Bone marrow (tissue), 2 donors: ENCODE measurements at regions not wholly inside any gene's neighbourhood (a gene's known extent, or its start where the extent isn't known, plus 50 kb on each side); places are given as distances from the start of the nearest gene placed in this dataset.

Experiments used
- DNase-seq, 2 donors: peaks; one replicate each; lab custom pipeline; 2025; lab: John Stamatoyannopoulos, UW

GRCh38 chr9:14428781-14429230, 114.9 kb upstream of the NFIB start:
- DNase-seq: peak in 1 of 2 donors; percentile 2

DNA sequence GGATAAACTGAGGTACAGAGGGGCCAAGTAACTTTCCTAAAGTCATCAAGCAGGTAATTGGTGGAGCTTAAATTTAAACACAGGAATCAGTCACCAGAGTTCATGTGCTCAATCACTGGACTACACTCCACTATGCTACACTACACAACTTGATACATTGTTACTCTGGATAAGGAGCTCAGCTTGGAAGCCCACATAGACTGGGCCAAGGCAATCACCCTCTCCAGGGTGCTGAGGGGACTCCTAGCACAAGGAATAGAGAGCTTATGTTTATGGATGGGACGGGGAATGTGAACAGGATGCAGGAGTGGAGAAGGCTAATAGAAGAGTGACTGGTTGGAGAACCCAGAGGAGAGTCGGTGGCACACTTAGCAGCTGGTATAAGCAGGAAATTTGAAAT, 113.5 kb upstream of the NFIB start:
- no peak for DNase-seq

DNA sequence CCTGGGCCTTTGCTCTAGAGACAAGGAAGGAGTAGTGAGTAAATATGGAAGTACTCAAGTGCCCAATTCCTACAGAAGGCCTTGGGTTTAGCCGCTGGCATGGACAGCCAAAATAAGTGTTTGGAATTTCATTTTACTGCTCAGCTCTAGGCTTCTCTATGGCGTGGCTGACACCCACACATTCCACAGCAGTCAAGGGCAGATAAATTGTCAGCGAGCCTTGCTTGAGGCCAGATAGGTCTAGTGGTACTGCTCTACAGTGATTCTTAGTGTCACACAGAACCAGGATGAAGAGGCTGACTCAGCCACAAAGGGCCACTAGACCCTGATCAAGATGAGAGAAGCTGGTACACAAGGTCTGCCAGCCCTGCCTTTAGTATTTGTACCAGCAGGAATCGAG, 111.0 kb upstream of the NFIB start:
- no peak for DNase-seq

DNA sequence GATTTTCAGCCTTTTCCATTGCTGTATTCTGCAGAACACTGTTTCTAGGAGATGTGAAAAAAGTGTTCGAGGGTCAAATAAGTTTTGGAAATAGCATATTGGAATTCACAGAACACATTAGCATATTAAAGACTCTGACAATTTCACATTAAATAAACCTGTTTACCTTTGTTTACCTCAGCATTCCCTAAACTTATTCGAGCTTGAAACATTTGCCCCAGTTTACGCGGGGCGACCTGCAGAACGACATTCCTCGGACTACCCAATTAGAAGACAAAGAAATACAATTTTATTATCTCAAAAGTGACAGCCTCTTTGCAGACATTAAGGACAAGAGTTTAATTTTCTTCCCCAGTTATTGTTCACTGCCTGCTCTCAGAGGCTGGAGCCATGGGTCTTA, 110.3 kb upstream of the NFIB start:
- no peak for DNase-seq

GRCh38 chr9:14423815-14424261, 109.9 kb upstream of the NFIB start:
- DNase-seq: no peak

DNA sequence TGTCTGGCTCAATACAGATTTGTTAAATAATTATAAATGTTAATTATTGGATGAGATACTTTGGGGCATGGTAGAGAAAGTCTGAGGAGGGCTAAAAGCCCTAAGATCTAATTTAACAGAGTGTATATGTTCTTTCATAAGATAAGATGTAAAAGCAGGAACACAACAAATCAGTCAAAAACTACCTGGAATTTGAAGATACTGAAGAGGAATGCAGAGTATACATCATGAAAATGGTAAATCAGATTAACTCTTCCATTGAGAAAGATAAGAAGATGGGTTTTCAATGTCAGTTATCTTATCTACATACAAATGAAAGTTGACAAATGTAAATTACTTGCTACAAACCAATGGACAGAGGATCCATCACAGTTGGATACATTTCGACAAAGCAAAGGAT, 107.3 kb upstream of the NFIB start:
- no peak for DNase-seq

DNA sequence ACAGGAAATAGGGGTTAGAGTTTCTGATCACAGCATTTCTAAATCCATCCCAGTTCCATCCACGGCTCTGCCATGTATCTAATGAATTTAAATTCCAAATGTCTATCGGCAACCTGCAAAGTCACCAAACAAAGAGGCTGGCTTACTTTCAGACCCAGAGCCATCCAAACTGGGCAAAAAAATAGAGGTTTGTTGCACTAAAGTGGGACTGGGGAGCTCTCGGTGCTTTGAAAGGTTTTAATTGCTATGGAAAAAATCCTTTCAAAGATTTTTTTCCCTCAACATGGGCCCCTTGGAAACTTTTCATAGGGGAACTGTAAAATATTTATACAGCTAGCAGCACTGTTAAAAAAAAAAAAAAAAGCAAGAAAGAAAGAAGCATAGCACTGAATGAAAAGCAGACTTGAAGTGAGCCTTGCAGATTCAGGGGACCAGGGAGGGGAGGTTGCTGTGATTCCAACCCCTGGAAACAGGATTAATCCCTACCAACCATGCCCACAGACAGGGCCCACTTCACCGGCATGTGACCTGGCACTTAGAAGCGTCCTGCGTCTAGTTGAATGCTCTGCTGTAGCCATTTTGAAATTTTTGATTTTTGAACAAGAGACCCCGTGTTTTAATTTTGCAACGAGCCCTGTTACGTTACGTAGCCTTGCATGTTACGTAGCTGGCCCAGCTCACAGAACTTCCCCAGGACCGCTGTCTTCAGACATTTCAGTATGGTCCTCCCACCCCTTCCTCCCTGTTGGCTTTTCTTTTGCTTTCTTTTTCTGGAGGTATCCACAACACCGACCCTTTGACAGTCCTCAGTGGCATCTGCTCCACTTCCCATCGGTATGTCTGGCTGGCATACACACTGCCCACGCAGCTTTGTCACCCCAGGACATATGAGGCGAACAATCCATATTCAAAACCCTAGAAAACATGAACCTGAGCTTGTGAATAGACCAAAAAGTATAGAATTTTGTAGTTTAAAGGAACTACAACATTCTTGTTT, 105.3 kb upstream of the NFIB start:
- no peak for DNase-seq

DNA sequence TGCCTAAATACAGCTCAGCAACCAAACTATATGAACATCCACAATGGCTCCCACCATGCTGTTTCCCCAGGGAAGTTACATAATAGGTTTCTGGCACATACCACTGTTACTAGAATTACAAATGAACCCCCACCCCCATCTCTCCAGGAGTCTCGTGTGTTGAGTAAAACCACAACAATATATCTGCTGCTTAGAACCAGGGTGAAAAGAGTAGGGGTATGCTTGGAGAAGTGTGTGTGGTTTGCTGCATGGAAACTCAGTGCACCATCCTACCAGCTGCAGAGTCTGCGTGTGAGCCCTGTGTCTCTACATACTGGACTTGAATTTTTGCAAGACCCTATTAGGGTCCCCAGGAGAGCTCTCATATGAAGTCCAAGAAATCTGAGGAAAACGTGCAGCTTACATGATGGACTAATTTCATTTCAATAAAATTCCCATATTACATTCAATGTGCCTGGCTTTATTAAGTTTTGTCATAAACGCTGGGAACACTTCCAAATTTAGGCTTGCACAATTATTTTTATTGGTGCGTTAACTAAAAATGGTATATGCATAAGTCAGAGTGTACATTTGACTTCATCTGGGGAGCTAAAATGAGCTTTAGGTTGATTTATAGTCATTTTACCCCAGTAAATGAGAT, 104.5 kb upstream of the NFIB start:
- no peak for DNase-seq

DNA sequence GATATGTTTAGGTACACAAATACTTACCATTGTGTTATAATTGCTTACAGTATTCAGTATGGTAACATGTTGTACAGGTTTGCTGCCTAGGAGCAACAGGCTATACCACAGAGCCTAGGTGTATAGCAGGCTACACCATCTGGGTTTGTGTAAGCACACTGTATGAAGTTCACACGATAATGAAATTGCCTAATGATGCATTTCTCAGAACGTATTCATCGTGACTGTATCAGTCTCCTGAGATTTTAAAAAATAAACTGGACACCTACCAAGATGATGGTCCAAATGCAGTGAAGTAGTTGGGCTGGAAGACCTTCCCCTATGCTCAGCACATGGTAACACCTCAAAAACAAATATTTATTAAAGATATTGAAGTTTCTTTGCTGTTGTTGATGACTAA, 103.3 kb upstream of the NFIB start:
- DNase-seq: no peak

DNA sequence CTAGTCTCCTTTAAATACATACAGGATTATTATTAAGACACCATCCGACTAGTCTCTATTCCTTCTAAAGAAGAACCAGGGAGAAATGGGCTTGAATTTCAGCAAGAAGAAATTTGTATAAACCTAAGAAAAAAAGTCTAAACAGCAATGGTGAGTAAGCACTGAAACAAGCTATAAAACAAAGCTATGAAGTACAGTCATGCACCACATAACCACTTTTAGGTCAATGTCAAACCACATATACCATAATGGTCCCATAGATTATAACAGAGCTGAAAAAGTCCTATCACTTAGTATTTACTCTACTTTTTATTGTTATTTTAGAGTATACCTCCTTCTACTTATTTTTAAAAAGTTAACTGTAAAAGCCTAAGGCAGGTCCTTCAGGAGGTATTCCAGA, 102.0 kb upstream of the NFIB start:
- DNase-seq: no peak

- no peak for DNase-seq
Observed at GRCh38 chr9:14413812-14414211, 99.9 kb upstream of the NFIB start.

DNA sequence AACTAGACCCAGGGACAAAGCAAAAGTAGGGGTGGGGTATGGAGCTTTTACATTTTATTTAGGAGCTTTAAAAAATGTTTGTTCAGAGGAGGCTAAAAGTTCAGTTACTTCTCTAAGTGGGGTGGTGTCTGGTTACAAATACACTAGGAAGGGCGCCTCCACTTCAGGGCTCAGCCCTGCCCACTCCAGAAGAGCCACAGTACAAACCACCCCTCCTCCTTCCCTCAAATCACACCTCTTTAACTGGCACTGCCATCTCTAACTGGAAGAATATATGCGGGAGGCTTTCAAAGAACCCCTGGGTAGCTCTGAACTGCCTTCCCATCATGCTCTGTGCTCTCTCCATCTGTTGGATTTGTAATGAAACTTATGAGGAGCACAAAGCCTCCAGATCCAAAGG, 98.8 kb upstream of the NFIB start:
- DNase-seq: no peak

DNA sequence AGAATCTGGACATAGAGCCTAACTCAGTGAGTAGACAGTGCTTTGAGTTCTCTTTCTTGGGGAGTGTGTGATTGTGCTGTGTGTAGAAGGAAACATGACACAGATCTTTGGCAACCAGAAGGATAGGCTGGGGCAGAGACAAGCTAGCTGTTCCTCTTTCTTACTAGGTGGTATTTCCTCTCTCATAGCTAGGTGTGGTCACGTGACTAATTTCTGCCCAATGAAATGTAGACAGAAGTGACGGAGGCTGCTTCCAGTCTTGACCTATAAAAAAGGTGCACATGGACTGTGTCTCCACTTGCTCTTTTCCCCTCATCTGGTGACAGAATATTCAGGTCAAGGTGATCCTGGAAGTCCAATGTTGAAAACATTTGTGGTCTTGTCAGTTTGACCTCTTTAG, 92.5 kb upstream of the NFIB start:
- no peak for DNase-seq

- no peak for DNase-seq
Observed at GRCh38 chr9:14405176-14405706, 91.3 kb upstream of the NFIB start.

DNA sequence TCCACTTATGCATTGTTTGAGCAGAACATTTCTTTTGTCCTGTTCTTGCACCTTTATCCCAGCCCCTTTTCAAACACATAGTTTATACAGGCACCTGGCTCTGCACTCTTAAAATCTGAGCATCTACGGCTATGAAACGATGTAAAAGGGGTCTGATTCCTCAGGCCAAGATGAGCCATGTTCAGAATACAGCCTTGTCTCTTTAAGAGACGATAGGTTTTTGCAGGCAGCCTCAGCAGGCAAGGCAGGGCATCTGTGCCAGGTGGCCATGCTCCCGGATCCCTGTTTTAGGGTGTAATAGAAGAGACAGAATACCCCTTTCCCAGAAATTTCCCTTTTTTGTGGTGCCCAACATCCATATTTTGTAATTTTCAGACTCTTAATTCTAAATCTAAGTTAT, 89.1 kb upstream of the NFIB start:
- no peak for DNase-seq

- DNase-seq: no peak
Observed at GRCh38 chr9:14402583-14402982, 88.6 kb upstream of the NFIB start.

DNA sequence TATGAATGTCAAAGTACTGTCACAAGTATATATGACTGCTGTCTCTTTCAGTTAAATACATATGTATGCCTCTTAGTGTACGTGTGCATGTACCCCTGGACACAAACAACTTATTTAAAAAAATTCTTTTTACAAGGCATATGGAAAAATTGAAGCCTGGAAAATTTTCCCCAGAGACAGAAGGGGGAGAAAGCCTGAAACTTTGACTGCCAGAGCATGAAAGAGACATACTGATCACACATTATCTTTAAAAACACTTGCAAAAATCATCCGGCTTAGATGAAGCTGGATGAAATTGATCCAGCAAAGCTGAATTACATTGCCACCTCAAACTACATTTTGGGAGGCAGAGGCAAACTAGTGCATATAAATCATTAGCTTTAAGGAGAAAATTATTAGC, 88.0 kb upstream of the NFIB start:
- no peak for DNase-seq

DNA sequence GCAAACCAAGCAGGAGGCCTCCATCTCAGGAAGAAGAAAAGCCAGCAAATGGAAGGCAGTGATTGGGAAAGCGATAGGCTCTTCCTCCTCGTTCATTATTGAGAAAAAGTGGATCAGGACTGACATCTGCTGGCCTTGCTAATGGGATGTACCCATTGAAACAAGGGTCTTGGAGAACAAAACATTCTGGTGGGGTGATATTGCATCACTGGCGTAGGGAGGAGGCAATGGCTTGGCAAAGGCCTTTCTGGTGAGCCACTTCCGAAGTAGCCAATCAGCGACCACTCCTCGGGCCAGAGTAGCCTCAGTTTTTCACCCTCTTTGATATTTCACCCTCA, 86.7 kb upstream of the NFIB start:
- no peak for DNase-seq

GRCh38 chr9:14399756-14400657, 86.1 kb upstream of the NFIB start:
- DNase-seq: no peak

DNA sequence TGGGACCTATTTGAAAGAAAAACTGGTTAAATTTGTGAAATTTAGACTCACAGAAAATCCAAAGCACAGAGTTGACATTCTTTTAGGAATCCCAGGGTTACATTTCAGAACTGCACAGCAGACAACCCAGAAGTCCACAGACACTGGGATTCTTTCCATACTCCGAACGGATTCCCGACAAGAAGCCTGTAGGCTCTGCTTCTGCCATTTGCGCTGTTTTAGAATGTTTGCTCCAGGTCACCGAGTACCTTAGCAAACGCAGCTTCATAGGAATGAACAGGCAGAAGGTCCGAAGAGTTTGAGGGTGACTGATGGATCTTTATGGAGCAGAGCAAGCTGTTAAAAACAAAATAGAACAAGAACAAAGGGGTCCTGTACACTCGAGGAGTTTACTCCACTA, 84.5 kb upstream of the NFIB start:
- DNase-seq: no peak

DNA sequence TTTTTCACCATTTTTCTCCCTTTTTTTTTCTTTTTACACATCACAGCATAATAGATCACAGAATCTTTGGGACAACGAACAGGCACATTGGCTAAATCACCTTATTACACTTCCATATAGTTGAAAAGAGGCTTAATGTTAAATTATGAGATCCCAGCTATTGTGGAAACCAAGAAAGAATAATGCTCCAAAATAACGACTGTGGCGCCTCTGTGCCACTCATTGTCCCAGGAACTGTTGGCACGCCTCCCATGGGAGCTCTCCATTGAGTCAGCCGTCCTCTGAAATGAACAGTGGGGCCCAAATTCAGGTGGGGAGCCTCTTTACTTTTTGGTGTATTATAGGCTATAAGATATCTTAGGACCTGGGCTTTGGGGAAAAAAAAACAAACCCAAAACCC, 82.2 kb upstream of the NFIB start:
- DNase-seq: no peak
